ENCODE measurements at regions not wholly inside any gene's neighbourhood (a gene's known extent, or its start where the extent isn't known, plus 50 kb on each side); places are given as distances from the start of the nearest gene placed in this dataset.

DNA sequence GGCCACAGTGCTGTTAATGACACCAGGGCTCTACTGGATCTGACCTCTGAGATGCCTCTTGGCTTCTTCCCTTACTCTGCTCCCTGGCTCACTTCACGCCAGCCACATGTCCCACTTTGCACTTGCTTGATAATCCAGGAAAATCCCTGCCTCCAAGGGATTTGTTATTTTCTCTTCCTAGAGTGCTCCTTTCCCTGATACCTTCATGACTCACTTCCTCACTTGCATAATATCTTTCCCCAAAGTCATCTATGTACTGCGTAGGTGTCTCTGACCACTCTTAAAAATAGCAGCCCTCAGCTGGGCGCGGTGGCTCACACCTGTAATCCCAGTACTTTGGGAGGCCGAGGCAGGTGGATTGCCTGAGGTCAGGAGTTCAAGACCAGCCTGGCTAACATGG, 572.3 kb downstream of the PLCL1 start:
- TF ChIP-seq, protein P1, sequence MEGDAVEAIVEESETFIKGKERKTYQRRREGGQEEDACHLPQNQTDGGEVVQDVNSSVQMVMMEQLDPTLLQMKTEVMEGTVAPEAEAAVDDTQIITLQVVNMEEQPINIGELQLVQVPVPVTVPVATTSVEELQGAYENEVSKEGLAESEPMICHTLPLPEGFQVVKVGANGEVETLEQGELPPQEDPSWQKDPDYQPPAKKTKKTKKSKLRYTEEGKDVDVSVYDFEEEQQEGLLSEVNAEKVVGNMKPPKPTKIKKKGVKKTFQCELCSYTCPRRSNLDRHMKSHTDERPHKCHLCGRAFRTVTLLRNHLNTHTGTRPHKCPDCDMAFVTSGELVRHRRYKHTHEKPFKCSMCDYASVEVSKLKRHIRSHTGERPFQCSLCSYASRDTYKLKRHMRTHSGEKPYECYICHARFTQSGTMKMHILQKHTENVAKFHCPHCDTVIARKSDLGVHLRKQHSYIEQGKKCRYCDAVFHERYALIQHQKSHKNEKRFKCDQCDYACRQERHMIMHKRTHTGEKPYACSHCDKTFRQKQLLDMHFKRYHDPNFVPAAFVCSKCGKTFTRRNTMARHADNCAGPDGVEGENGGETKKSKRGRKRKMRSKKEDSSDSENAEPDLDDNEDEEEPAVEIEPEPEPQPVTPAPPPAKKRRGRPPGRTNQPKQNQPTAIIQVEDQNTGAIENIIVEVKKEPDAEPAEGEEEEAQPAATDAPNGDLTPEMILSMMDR (IDR thresholded peaks at IDR 0.05; ENCODE audit: extremely low read depth in 1 of 2, insufficient read depth in 1 of 2, low read depth in 1 of 2, low read length in 2 of 2) = no peak
- no peak for TF ChIP-seq EZH2 (IDR thresholded peaks at IDR 0.05; ENCODE audit: borderline replicate concordance, low read depth, low read length, severe bottlenecking)
